ENCODE measurements at regions not wholly inside any gene's neighbourhood (a gene's known extent, or its start where the extent isn't known, plus 50 kb on each side); places are given as distances from the start of the nearest gene placed in this dataset.

DNA sequence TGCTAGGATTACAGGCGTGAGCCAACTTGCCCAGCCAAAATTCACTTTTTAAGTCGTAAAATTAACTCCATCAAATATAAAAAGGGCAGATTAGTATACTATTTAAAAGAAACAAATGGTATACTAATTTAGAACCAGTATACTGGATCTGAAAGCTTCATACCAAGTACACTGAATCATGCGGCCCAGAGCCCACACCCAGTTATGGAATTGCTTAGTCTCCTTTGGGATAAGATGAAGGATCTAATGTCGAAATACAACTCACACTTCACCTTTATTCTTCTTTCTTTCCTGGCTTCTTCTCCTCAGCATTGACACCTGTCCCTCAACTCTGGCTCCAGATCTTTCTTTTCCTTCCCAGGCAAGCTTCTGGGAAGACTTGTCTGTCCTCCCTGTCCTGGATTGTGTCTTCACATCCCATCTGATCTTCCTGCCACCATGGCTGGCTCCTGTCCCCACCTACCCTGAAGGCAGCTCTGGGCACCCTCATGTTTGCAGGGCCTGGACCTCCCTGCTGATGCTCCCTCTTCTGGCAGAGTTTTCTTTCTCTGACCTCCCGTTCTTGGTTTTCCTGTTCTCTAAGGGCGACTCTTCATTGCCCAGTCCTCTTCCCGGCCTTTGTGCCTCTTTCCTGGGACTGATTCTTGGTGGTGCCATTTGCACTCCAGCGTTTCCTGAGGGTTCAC lies 57.8 kb upstream of the CTBP2 start:
- DNase-seq (ENCODE audit: low spot score): no peak

DNA sequence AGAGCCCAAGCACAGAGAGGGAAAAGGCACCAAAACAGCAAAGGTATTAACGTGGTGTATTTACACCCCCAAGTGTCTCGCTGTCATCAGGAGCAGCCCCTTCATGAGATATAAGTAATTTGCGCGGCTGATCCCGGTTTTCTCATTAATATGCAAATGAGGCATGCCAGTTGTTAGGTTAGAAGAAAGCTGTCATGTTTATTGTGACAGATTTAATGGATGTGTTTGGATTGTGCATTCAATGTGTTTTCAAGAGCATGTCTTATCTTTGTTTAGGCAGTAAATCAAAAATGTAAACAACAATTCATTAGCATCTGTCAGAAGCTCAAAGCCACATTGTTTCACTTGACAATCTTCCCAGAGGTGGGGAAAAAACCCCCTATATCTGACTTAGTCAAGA lies 56.5 kb upstream of the CTBP2 start:
- no peak for DNase-seq (ENCODE audit: low spot score)

DNA sequence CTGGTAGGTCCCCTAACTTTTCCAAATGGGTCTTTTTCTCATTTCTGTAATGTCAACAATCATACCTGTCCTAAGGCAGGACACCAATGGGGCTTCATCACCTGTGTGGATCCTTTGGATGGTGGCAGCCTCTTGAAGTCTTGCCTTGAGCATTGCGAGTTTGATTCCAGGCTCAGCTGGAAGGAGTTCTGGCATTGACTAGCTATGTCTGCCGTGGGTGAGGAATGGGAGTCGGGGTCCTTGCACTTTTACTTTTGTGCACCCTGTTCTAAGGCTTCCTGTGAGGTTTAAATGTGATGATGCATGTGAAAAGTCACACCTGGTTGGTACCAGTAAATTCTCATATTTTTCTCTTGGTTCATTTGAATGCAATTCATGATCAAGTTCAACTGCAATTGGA lies 55.9 kb upstream of the CTBP2 start:
- DNase-seq (ENCODE audit: low spot score): no peak

DNA sequence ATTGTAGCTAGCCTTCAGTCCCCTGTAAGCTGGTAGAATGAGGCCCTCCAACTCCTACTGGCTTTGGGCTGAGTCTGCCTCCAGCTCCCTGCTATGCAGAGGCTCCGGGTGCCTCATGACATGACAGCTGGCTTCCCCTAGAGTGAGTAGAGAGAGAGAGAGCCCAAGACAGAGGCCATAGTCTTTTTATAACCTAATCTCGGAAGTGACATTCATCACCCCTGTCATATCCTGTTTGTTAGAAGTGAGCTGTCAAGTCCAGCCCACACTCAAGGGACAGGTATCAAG lies 53.9 kb upstream of the CTBP2 start:
- no peak for DNase-seq (ENCODE audit: low spot score)

DNA sequence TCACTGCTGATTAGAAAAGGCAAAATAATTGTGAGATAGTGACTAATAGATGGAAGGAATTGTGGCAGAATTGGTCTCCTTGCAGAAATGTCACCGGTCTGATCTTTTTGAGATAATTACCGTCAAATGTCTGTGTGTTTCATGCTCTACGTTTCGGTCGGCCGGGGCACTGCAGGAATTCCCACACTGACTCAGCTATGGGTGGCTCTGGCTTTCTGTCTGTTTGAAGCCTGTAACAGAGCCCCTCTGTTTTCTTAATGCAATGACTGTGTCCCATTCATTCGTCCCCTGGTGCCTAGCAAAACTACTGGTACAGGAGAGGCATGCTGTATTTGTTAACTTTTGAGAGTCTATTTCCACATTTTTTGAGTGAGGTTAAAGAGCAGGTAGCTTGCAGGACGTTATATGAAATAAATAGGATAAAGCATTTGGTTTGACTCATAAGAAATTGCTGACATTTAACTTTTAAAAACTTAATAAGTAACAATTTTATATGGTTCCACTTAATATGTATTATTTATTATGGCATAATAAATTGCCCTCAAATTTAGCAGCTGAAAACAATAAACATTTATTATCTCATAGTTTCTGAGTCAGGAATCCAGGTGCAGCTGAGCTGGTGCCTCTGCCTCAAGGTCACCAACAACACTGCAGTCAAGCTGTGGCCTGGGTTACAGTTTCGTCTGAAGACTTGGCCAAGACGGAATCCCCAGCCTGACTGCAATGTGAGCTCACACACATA lies 53.3 kb upstream of the CTBP2 start:
- DNase-seq (ENCODE audit: low spot score): no peak

DNA sequence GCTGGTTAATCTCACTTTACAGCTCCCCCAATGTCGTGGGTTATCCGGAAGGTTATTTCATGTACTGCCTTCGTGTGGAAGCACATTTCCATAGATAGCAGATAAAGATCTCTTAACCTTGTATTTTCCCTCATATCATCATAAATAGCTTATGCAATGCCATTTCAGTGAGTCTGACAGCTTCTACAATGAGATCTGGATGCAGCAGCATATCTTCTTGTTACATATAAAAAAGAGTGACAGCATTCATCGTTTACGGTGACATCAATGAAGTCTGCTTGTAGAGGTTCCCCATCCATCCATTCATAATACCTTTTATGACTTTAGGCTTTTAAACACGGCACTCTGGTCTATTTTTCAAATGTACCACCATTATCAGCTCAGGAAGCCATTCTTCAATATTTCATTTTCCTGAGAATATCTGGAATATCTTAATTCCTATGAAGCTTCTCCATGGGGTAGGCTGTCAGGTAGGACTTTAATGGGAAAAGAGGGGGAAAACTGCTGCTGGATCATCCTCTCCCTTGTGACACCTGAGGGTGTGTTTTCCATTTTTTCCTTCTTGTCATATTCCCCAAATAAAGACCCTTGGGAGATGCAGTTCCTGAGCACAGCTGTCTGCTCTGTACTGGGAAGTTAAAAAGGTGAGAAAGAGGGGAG lies 51.9 kb upstream of the CTBP2 start:
- no peak for DNase-seq (ENCODE audit: low spot score)

All from mucosa of gallbladder (tissue), 1 donor.